Heart left ventricle (tissue), 16 donors: ENCODE measurements at regions not wholly inside any gene's neighbourhood (a gene's known extent, or its start where the extent isn't known, plus 50 kb on each side); places are given as distances from the start of the nearest gene placed in this dataset.

Source experiments
- ATAC-seq, 4 donors: fragments of 200-7000 bp; cut with Tn5 transposase; one replicate each; pipeline ENCODE4 v1.9.1; 2020 to 2022; ENCODE audit warnings: moderate library complexity in 4 of 4, mild to moderate bottlenecking in 3 of 4, moderate number of reproducible peaks in 1 of 4
- DNase-seq, 5 donors: peaks; one replicate each; pipeline ENCODE4 v3.0.0-alpha.2; 2020
- H3K27ac ChIP-seq, 12 donors: fragments of 200-600 bp; sonication (generic) in 4 of 12; one replicate each; pipeline versions ENCODE4 v1.5.0 to v1.8.0; 2016 to 2022; ENCODE audit warnings: mild to moderate bottlenecking in 2 of 12
- H3K27me3 ChIP-seq, 9 donors: fragments of 200-600 bp; sonication (generic) in 2 of 9; one replicate each; pipeline versions ENCODE4 v1.5.1 to v1.8.0; 2016 to 2022; ENCODE audit warnings: mild to moderate bottlenecking in 3 of 9
- H3K36me3 ChIP-seq, 9 donors: fragments of 200-600 bp; sonication (generic) in 2 of 9; one replicate each; pipeline versions ENCODE4 v1.5.0 to v1.8.0; 2018 to 2022; ENCODE audit warnings: mild to moderate bottlenecking in 2 of 9
- H3K4me1 ChIP-seq, 12 donors: fragments of 200-600 bp; sonication (generic) in 4 of 12; one replicate each; pipeline versions ENCODE4 v1.5.0 to v1.8.0; 2016 to 2022; ENCODE audit warnings: mild to moderate bottlenecking in 3 of 12
- H3K4me3 ChIP-seq, 12 donors: fragments of 200-600 bp; sonication (generic) in 4 of 12; one replicate each; pipeline versions ENCODE4 v1.5.0 to v1.8.0; 2017 to 2022; ENCODE audit warnings: mild to moderate bottlenecking in 9 of 12, moderate library complexity in 4 of 12
- H3K9me3 ChIP-seq, 12 donors: fragments of 200-600 bp; sonication (generic) in 4 of 12; one replicate each; pipeline versions ENCODE4 v1.5.0 to v1.8.0; 2016 to 2022; ENCODE audit warnings: mild to moderate bottlenecking in 1 of 12
- POLR2A ChIP-seq, 2 donors: fragments of 450-650 bp; IDR thresholded peaks; one replicate each; pipeline ENCODE4 v1.6.1; 2017; ENCODE audit warnings: antibody characterized with exemption in 2 of 2, mild to moderate bottlenecking in 2 of 2, moderate library complexity in 2 of 2
- WGBS, 4 donors: extraction: QIAGEN DNeasy Blood & Tissue Kit in 2 of 4; methylation state at CpG; one replicate each; pipeline versions ENCODE4 v1.1.5 to v1.1.7; 2013 to 2018; 5-methylcytosine and 5-hydroxymethylcytosine counted together
- intact Hi-C, 10 donors: fragments of 100-400 bp; cut with DNase I; formaldehyde crosslinking; loops; one replicate each; pipeline versions ENCODE4 v1.11.1 to v1.14.2; 2022
- TF ChIP-seq, protein P1 (sequence below), 12 donors: fragments of 200-600 bp; sonication (generic) in 4 of 12; IDR thresholded peaks; one replicate each; pipeline versions ENCODE4 v1.5.0 to v1.8.0; 2018 to 2022; ENCODE audit warnings: antibody characterized with exemption in 12 of 12, mild to moderate bottlenecking in 5 of 12
- donor health status: ischemic (EF 13 %, LVEDD 7.1; RV severe dilation, severe dysfunction).
- donor health status: healthy with polysubstance abuse.
- donor health status: DM: no; HTN: yes; CAD: no.
- donor health status: DM: no; HTN: no; CAD: no.
- donor health status: ischemic (EF 25% LVEDD 6.9; RV normal size, moderate dysfunction).
- donor health status: ischemic (EF 25% LVEDD 5.7; RV mildly dilated, moderate dysfunction).
- donor health status: healthy.
- donor health status: DM: yes; HTN: yes; CAD: no.
- donor health status: ischemic (EF 35%, LVEDD 5.7; RV mildly dilated, moderate dysfunction).
- donor health status: nonischemic (EF 11% LVEDD 7.7; RV severe dilation, severe dysfunction).
- donor health status: DM: yes; HTN: yes; CAD: no.
- donor health status: PGD.
- donor health status: ischemic (EF 29% LVEDD 5.4; RV normal size, mild dysfunction).
- donor health status: nonischemic (EF 23%, LVEDD 6.1; RV moderate dilation, normal function).

DNA sequence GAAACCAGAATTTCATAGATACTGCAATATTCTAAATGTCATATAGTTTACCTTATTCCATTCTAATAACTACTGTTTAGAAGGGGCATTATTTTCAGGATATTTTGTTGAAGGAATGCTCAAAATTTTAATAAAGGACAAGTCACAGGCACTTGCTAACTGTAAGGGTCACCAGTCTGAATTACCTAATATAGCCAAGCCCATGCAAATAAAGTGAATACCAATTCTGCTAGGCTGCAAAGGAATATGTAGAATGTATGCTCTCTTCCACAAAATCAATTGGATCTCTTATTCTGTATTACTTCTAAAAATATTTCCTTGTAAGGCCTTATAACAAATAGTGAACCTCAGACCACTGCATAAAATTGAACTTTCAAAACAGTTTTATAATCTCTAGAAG lies 52.3 kb upstream of the FAT4 start:
- H3K27ac ChIP-seq = no peak overlapping the region
- no peak for TF ChIP-seq POLR2A (IDR thresholded peaks at IDR 0.05)
- TF ChIP-seq, protein P1, sequence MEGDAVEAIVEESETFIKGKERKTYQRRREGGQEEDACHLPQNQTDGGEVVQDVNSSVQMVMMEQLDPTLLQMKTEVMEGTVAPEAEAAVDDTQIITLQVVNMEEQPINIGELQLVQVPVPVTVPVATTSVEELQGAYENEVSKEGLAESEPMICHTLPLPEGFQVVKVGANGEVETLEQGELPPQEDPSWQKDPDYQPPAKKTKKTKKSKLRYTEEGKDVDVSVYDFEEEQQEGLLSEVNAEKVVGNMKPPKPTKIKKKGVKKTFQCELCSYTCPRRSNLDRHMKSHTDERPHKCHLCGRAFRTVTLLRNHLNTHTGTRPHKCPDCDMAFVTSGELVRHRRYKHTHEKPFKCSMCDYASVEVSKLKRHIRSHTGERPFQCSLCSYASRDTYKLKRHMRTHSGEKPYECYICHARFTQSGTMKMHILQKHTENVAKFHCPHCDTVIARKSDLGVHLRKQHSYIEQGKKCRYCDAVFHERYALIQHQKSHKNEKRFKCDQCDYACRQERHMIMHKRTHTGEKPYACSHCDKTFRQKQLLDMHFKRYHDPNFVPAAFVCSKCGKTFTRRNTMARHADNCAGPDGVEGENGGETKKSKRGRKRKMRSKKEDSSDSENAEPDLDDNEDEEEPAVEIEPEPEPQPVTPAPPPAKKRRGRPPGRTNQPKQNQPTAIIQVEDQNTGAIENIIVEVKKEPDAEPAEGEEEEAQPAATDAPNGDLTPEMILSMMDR (IDR thresholded peaks at IDR 0.05) = no peak
- no peak for ATAC-seq

DNA sequence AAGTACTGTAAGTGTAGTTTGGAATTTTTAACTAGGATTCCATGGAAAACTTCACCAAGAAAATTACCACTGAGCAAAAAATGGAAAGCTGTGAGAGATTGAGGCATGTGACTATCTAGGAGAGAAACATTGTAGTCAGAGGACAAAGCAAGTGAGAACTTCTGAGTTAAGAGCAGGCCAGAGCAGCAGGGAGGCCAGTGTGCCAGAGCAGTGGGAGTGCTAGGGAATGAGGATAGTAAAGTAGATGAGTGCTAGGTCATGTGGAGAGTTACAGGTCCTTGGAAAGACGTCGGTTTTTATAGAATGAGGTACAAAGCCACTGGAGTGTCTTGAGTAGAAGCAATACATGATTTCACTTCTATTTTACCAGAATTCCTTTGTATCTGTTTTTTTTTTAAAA lies 52.7 kb upstream of the FAT4 start:
- ATAC-seq (no peak), DNase-seq (no peak)
- WGBS, 4 donors = 73 to 81% (median 76%) methylated on average over 2 of the region's 2 CpGs
- no peak overlapping the region for H3K27ac ChIP-seq
- H3K27me3 ChIP-seq = no peaks in the 10 kb centered on the region
- intact Hi-C loops = no loop called here
- H3K4me3 ChIP-seq = no peak overlapping the region
- H3K4me1 ChIP-seq = no peaks in the 10 kb centered on the region
- no peaks in the 10 kb centered on the region for H3K9me3 ChIP-seq
- TF ChIP-seq, protein P1 (IDR thresholded peaks at IDR 0.05) = no peak
- no peak for TF ChIP-seq POLR2A (IDR thresholded peaks at IDR 0.05)
- no peaks in the 10 kb centered on the region for H3K36me3 ChIP-seq

More for the DNA sequence above, 52.3 kb upstream of the FAT4 start:
- intact Hi-C loops = no loop called here
- H3K27me3 ChIP-seq = no peaks in the 10 kb centered on the region
- DNase-seq = no peak
- H3K4me1 ChIP-seq = no peaks in the 10 kb centered on the region
- H3K9me3 ChIP-seq = no peaks in the 10 kb centered on the region
- H3K36me3 ChIP-seq = no peaks in the 10 kb centered on the region
- no peak overlapping the region for H3K4me3 ChIP-seq

- WGBS, 4 donors = 65 to 77% (median 70%) methylated on average over 1 of the region's 1 CpG
- no peak for DNase-seq
- Histone ChIP-seq H3K4me1 (no peaks in the 10 kb centered on the region), H3K4me3 (no peak overlapping the region), H3K27ac (no peak overlapping the region), H3K36me3 (no peaks in the 10 kb centered on the region), H3K27me3 (no peaks in the 10 kb centered on the region), H3K9me3 (no peaks in the 10 kb centered on the region)
- no peak for ATAC-seq
- TF ChIP-seq, protein P1 (IDR thresholded peaks at IDR 0.05) = no peak
- TF ChIP-seq POLR2A (IDR thresholded peaks at IDR 0.05) = no peak
- intact Hi-C loops = no loop called here
Observed at GRCh38 chr4:125254106-125254505, 60.6 kb upstream of the FAT4 start.

GRCh38 chr4:125244848-125245450 lies 69.8 kb upstream of the FAT4 start:
- DNase-seq (no peak), ATAC-seq (no peak)
- Histone ChIP-seq H3K27me3 (no peaks in the 10 kb centered on the region), H3K27ac (no peak overlapping the region), H3K9me3 (no peaks in the 10 kb centered on the region), H3K4me3 (no peak overlapping the region), H3K4me1 (no peaks in the 10 kb centered on the region), H3K36me3 (no peaks in the 10 kb centered on the region)
- intact Hi-C loops = loop anchor here (1.0 to 10.0 kb wide), 6 partner anchors 540 to 913 kb away; no protein-coding TSS in a partner anchor
- TF ChIP-seq, protein P1 (IDR thresholded peaks at IDR 0.05) = peak in 10 of 12 donors; percentile 28 to 63 (median 56)
- no peak for TF ChIP-seq POLR2A (IDR thresholded peaks at IDR 0.05)
- WGBS, 4 donors = 32 to 46% (median 40%) methylated on average over 2 of the region's 2 CpGs
